ENCODE measurements at regions not wholly inside any gene's neighbourhood (a gene's known extent, or its start where the extent isn't known, plus 50 kb on each side); places are given as distances from the start of the nearest gene placed in this dataset.
A peak's percentile ranks its signal among the peaks of the same experiment; 100 is the strongest.

GRCh38 chr2:177073611-177074010 is 139.0 kb upstream of the HNRNPA3 start:
- DNase-seq, result peak; percentile 12

- peak; percentile 17 for DNase-seq
These were observed 138.4 kb upstream of the HNRNPA3 start for GRCh38 chr2:177074099-177074710.

DNA sequence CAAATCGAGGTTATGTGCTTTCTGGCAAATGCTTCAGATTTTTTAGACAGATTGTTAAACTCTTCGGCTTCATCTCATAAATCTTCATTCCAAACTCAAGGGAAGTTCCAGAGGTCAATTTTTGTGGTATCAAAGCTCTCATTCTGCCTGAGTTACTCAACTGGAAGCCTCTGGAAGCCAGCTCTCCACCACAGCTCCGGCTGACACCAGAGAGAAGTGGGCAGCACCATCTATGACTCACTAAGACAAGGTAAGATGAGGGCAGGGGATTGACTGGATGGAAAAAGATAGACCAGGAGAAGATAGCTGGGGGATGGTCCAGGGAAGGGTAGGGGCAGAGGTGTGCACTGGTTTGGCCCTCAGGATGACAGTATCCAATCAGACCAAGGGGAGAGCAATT is 137.3 kb upstream of the HNRNPA3 start:
- DNase-seq, result no peak

- no peak for DNase-seq
These were observed 135.9 kb upstream of the HNRNPA3 start for GRCh38 chr2:177076636-177077179.

DNA sequence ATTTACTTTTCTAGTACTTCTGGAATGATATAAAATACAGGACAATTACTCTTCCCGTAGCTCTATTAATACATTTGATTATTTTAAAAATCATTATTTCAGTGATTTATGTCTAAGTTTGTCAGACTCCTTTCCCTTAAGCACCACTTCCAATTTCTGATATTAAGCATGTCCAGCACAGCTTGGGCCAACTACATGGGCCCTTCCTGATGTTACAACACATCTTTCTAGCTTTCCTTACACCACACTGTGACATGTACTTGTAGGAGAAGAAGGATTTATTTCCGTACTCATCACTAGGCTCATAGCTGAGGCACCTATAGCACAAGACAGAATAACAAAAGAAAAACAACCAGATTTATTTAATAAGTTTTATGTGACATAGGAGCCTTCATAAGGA is 134.8 kb upstream of the HNRNPA3 start:
- DNase-seq, result no peak

- no peak for DNase-seq
These were observed 134.2 kb upstream of the HNRNPA3 start for GRCh38 chr2:177078416-177078815.

- no peak for DNase-seq
These were observed 133.7 kb upstream of the HNRNPA3 start for GRCh38 chr2:177078855-177079254.

DNA sequence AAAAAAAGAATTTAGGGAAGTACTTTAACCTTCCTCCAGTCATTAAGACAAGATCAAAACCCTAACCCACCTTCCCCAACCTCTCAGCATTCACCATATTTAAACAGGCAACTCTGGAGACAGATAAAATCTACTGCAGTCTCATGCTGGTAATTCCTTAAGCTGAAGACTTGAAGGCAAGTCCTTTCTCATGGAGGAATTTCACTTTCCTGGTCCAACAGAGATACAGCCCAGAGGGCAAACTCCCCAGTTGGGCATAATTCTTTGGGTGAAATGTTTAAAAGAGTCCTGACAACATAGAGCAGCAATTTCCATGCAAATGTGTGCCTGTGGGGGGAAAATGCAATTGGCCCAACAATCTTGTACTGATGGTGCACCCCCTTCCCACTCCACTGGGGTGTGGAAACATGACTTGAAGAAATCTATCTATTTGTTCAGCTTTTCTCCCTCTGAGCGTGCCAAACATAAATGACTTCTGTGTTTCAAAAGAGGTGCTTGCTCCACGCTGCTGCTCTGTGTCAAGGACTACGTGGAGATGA is 131.8 kb upstream of the HNRNPA3 start:
- DNase-seq, result no peak

DNA sequence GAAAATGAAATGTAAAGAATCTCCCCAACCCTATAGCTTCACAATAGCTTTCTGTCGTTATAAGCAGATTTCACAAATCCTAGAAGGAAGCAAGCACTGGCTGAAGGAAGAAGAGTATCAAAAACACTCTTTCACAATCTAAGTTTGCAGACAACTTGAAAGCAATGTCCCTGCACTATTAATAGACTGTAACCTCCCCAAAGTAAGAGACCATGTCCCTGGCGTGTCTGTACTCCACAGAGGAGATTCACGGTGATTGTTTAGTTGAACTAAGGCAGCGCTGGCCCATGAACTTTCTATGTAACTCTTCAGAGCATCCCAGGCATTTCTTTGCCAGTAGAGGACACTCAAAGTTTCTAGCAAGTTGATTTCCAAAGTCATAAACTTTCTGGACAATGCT is 128.0 kb upstream of the HNRNPA3 start:
- DNase-seq, result no peak

GRCh38 chr2:177088529-177088928 is 124.1 kb upstream of the HNRNPA3 start:
- no peak for DNase-seq

- no peak for DNase-seq
These were observed 121.6 kb upstream of the HNRNPA3 start for GRCh38 chr2:177090967-177091366.

- no peak for DNase-seq
These were observed 119.2 kb upstream of the HNRNPA3 start for GRCh38 chr2:177093371-177093770.

DNA sequence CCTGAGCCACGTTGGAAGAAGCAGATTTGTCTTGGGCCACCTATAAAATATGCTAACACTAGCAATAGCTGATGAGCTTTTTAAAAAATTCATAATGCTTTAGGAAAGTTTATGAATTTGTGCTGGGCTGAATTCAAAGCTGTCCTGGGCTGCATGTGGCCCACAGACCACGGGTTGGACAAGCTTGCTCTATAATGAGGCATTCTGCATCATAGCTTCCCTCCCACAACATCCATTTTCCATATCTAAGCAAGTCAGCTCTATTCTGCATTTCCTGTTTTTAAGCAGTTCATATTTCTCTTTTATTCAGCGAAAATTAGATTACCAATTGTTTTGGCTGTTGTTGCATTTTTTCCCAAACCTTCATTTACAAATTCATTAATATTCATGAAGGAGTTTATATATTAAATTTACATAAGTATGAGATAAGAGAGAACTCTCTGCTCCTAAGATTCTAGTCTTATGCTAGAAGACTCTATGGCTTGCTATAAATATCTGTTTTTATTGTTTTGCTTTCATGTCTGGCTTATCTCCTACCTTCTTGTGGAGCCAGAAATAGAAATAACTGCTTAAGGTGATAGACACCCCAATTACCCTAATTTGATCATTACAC is 114.5 kb upstream of the HNRNPA3 start:
- no peak for DNase-seq

GRCh38 chr2:177101930-177102329 is 110.7 kb upstream of the HNRNPA3 start:
- DNase-seq, result no peak

DNA sequence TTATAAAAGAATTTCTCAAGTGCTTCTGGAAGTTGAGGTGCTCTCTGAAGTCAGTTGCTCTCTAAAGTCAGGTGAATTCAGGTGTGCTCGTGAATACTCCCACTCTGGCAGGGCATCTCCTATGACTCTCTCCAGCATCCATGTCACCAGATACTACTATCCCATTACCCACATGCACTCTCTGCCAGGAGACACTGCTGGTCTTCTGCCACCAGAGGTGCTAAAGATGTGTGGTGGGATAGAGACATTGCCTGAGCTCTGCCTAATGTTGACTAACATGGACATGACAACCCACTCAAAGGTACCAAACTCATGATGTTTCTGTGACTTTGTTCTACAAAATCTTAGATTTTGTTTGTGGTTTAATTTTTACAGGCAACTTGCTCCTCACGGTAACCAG is 106.4 kb upstream of the HNRNPA3 start:
- DNase-seq, result no peak

GRCh38 chr2:177108890-177109289 is 103.7 kb upstream of the HNRNPA3 start:
- DNase-seq, result no peak

DNA sequence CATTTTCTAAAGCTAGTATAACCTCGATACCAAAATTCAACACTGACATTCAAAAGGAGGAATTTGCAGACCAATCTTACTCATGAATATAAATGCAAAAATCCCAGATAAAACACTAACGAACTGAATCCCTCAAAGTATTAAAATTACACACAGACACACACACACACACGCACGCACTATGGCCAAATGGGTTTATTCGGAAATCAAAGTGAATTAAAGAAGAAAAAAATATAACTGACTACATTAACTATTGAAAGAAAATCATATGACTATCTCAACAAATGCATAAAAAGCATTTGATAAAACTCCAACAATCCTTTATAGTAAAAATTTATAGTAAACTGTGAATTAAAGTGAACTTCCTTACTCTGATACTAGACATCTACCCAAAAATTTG is 97.9 kb upstream of the HNRNPA3 start:
- no peak for DNase-seq

GRCh38 chr2:177117755-177118154 is 94.8 kb upstream of the HNRNPA3 start:
- DNase-seq, result no peak

GRCh38 chr2:177118636-177119035 is 94.0 kb upstream of the HNRNPA3 start:
- DNase-seq, result no peak

DNA sequence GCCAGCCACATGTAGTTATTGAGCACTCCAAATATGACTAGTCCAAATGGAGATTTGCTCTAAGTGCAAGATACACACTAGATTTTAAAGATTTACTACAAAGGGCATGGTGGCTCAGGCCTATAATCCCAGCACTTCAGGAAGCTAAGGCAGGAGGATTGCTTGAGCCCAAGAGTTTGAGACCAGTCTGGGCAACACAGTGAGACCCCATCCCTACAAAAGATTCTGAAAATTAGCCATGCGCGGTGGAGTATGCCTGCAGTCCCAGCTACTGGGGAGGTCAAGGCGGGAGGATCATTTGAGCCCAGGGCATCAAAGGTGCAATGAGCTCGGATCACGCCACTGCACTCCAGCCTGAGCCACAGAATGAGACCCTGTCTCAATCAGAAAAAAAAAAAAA is 93.5 kb upstream of the HNRNPA3 start:
- DNase-seq, result no peak

DNA sequence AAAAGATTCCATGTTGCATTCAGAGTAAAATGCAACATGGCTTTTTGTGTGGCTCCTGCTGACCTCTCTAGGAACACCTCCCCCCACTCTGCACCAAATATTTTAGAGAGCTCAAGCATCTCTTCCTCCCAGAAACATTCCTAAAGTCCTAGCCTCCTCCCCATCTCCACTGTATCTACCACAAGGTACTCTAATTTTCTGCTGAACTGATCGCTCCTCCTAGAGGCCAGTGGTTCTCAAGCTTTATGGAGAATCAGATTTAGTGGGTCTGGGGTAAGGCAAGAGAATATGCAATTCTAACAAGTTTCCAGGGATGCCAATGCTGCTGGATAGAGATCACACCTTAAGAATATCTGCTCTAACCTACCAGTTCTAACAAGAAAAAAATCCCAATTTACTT is 89.5 kb upstream of the HNRNPA3 start:
- DNase-seq, result no peak

- DNase-seq, result no peak
These were observed 88.2 kb upstream of the HNRNPA3 start for GRCh38 chr2:177124371-177124770.

DNA sequence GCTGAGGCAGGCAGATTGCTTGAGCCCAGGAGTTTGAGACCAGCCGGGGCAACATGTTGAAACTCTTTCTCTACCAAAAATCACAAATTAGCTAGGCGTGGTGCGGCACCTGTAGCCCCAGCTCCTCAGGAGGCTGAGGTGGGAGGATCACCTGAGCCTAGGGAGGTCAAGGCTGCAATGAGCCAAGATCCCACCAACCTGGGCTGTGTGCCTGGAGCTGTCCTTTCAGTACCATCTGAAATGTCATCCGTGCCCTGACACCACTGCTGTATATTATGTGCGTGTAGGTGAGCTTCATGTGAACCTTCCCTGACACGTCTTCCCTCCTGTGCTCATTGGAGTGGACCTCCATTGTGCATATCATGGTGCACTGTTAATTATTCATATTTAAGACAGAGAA is 84.8 kb upstream of the HNRNPA3 start:
- no peak for DNase-seq

DNA sequence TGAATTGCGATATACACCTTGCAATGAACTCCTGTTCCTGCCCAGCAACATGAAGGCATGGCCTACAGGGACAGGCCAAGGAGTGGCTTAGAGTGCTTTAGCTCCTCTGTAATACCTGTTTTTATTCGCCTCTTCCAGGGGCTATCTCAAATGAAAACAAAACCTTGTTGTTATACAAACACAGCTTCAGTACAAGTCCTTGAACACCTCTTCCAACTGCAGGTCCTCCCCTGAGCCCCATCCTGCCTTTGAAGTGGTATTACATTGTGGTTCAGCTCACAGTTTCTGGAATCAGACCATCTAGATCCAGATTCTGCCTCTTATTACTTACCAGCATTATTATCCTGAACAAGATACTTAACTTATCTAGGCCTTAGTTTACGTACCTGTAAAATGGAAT is 83.0 kb upstream of the HNRNPA3 start:
- no peak for DNase-seq

Data from skin of body (tissue), 1 donor.